GM12878 (cell line): ENCODE measurements at regions not wholly inside any gene's neighbourhood (a gene's known extent, or its start where the extent isn't known, plus 50 kb on each side); places are given as distances from the start of the nearest gene placed in this dataset.

ENCODE experiments used
- ATAC-seq: fragments of 200-7000 bp; cut with Tn5 transposase; 3 replicates; pipeline ENCODE4 v1.9.1; 2020; ENCODE audit warnings: mild to moderate bottlenecking, moderate library complexity
- BruUV-seq: library from RNA; stranded (reverse); fragments of 400-500 nt; replicated peaks from 2 replicates; lab custom pipeline; 2021; lab: Mats Ljungman, UMichigan
- CTCF ChIA-PET: fragments of 300-600 bp; sonication (Branson Sonifier 250); formaldehyde crosslinking; extraction: SDS; loops from one replicate; lab custom pipeline; 2021; ENCODE audit warnings: inconsistent platforms; lab: Yijun Ruan, JAX
- POLR2A ChIA-PET: fragments of 350-600 bp; formaldehyde crosslinking; extraction: SDS; loops from one replicate; lab custom pipeline; 2021; ENCODE audit warnings: inconsistent platforms; lab: Charles Lee
- RAD21 ChIA-PET: fragments of 300-600 bp; sonication (Branson Sonifier 250); formaldehyde crosslinking; loops from one replicate; lab custom pipeline; 2023; ENCODE audit warnings: antibody characterized with exemption; ENCODE audit not compliant: unreplicated experiment; lab: Charles Lee
- SMC1A ChIA-PET: fragments of 300-600 bp; sonication (Branson Sonifier 250); formaldehyde crosslinking; loops from one replicate; lab custom pipeline; 2023; ENCODE audit not compliant: unreplicated experiment, uncharacterized antibody; lab: Charles Lee
- DNase-seq: peaks from one replicate; pipeline ENCODE4 v3.0.0-alpha.2; 2011; ENCODE audit warnings: low read depth, low spot score
- FAIRE-seq: peaks from 3 replicates; lab custom pipeline; 2011; peaks lifted over from hg19 to GRCh38; lab: Jason Lieb, UNC
- H2AFZ ChIP-seq: 2 replicates; pipeline ENCODE4 v1.6.0; 2011; ENCODE audit warnings: low read depth, low read length, control low read depth; ENCODE audit not compliant: control insufficient read depth
- H3K27ac ChIP-seq: 2 replicates; pipeline ENCODE4 v1.5.1; 2011; ENCODE audit warnings: control low read depth; ENCODE audit not compliant: control insufficient read depth, insufficient read depth
- H3K27me3 ChIP-seq, 2 experiments: replicated peaks in 1 of 2; 2 replicates each; pipeline versions ENCODE4 v1.6.0 to v1.6.1; 2011; ENCODE audit warnings: low read length in 1 of 2; ENCODE audit not compliant: control insufficient read depth in 2 of 2, insufficient read depth in 2 of 2
- H3K36me3 ChIP-seq, 2 experiments: 2 replicates each; pipeline ENCODE4 v1.5.1; 2011; ENCODE audit warnings: low read length in 1 of 2; ENCODE audit not compliant: control insufficient read depth in 2 of 2, insufficient read depth in 2 of 2
- H3K4me1 ChIP-seq: 2 replicates; pipeline ENCODE4 v1.6.1; 2011; ENCODE audit warnings: mild to moderate bottlenecking, low read length, moderate library complexity, mixed read lengths; ENCODE audit not compliant: control insufficient read depth, insufficient read depth
- H3K4me2 ChIP-seq: 2 replicates; pipeline ENCODE4 v1.6.0; 2011; ENCODE audit warnings: control low read depth; ENCODE audit not compliant: control insufficient read depth, insufficient read depth
- H3K4me3 ChIP-seq: fragments of 200-600 bp; sonication (generic); 2 replicates; pipeline ENCODE4 v1.5.1; 2016
- H3K79me2 ChIP-seq: 2 replicates; pipeline ENCODE4 v1.6.0; 2011; ENCODE audit warnings: low read length; ENCODE audit not compliant: control insufficient read depth, insufficient read depth
- H3K9ac ChIP-seq: 2 replicates; pipeline ENCODE4 v1.8.0; 2011; ENCODE audit warnings: low read length, control low read depth, mixed read lengths; ENCODE audit not compliant: control insufficient read depth, insufficient read depth
- H3K9me3 ChIP-seq: replicated peaks from 3 replicates; pipeline ENCODE4 v1.5.1; 2011; ENCODE audit warnings: mild to moderate bottlenecking, low read length; ENCODE audit not compliant: control insufficient read depth, insufficient read depth
- H4K20me1 ChIP-seq: 2 replicates; pipeline ENCODE4 v1.6.0; 2011; ENCODE audit not compliant: control insufficient read depth, insufficient read depth
- BHLHE40 ChIP-seq, 2 experiments: fragments of 450-650 bp in 1 of 2; IDR thresholded peaks; 2 replicates each; pipeline ENCODE4 v1.6.1; 2011 to 2017; ENCODE audit warnings: low read depth in 2 of 2, borderline replicate concordance in 1 of 2, improper control_type of control experiment in 1 of 2, low read length in 1 of 2, mild to moderate bottlenecking in 1 of 2
- E4F1 ChIP-seq: fragments of 450-650 bp; IDR thresholded peaks from 2 replicates; pipeline ENCODE4 v1.6.1; 2018; ENCODE audit warnings: borderline replicate concordance, mild to moderate bottlenecking; ENCODE audit not compliant: partially characterized antibody
- HCFC1 ChIP-seq: fragments of 150-350 bp; IDR thresholded peaks from 2 replicates; pipeline ENCODE4 v1.6.1; 2014; ENCODE audit warnings: low read length
- HDGF ChIP-seq: fragments of 450-650 bp; IDR thresholded peaks from 2 replicates; pipeline ENCODE4 v1.6.1; 2016; ENCODE audit warnings: antibody characterized with exemption
- JUND ChIP-seq: IDR thresholded peaks from 2 replicates; pipeline ENCODE4 v1.6.1; 2012; ENCODE audit warnings: low read depth, mild to moderate bottlenecking, low read length, improper control_type of control experiment, moderate library complexity
- NFYB ChIP-seq: IDR thresholded peaks from 2 replicates; pipeline ENCODE4 v1.6.1; 2011; ENCODE audit warnings: low read depth, mild to moderate bottlenecking, low read length, improper control_type of control experiment, moderate library complexity; ENCODE audit not compliant: insufficient read depth
- PRDM15 ChIP-seq: fragments of 450-650 bp; formaldehyde crosslinking; IDR thresholded peaks from 2 replicates; pipeline ENCODE4 v1.4.0; 2020; ENCODE audit warnings: mild to moderate bottlenecking, moderate library complexity
- RELB ChIP-seq: fragments of 450-650 bp; IDR thresholded peaks from 2 replicates; pipeline ENCODE4 v1.6.1; 2017; ENCODE audit warnings: low read depth, mild to moderate bottlenecking, moderate library complexity
- SMAD1 ChIP-seq: fragments of 450-650 bp; IDR thresholded peaks from 2 replicates; pipeline ENCODE4 v1.6.1; 2018; ENCODE audit warnings: mild to moderate bottlenecking, low read depth; ENCODE audit not compliant: partially characterized antibody
- SMARCA5 ChIP-seq: fragments of 450-650 bp; IDR thresholded peaks from 2 replicates; pipeline ENCODE4 v1.6.1; 2017; ENCODE audit warnings: mild to moderate bottlenecking
- TCF3 ChIP-seq: IDR thresholded peaks from 2 replicates; pipeline ENCODE4 v1.6.1; 2012; ENCODE audit warnings: low read depth, mild to moderate bottlenecking, low read length, borderline replicate concordance; ENCODE audit not compliant: insufficient read depth
- ZZZ3 ChIP-seq: IDR thresholded peaks from 2 replicates; pipeline ENCODE4 v1.6.1; 2011; ENCODE audit warnings: low read depth; ENCODE audit not compliant: control insufficient read depth, insufficient read length
- WGBS: methylation state at CpG from one replicate; pipeline ENCODE4 v1.1.6; 2016; ENCODE audit warnings: low lambda C conversion rate; ENCODE audit not compliant: insufficient replicate concordance, insufficient coverage; ENCODE audit errors: missing lambda C conversion rate; 5-methylcytosine and 5-hydroxymethylcytosine counted together
- in situ Hi-C: fragments of 300-500 bp; cut with MboI; formaldehyde crosslinking; loops from 9 replicates; pipeline ENCODE4 v1.14.3; 2018; ENCODE audit warnings: mixed read lengths
- intact Hi-C: fragments of 100-400 bp; cut with micrococcal nuclease; formaldehyde crosslinking; loops from one replicate; pipeline ENCODE4 v1.14.2; 2022; ENCODE audit not compliant: unreplicated experiment

- TF ChIP-seq NFYB (no peak), BHLHE40 (IDR thresholded peaks at IDR 0.05; ENCODE audit: borderline replicate concordance in 1 of 2, low read depth in 2 of 2, low read length in 1 of 2) (no peak), SMAD1 (no peak), HCFC1 (no peak), SMARCA5 (no peak), ZZZ3 (no peak), RELB (no peak), HDGF (no peak)
Observed at GRCh38 chr1:226806988-226807387, 63.4 kb upstream of the PSEN2 start (continued).

- intact Hi-C loops (no loop called here), in situ Hi-C loops (loop anchor here (5.0 kb wide), 1 partner anchor 48 kb away; no protein-coding TSS in a partner anchor)
- Histone ChIP-seq H3K4me1 (no peaks in the 10 kb centered on the region), H2AFZ (no peak overlapping the region), H3K27ac (no peak overlapping the region), H4K20me1 (no peaks in the 10 kb centered on the region), H3K79me2 (no peaks in the 10 kb centered on the region), H3K4me3 (no peak overlapping the region), H3K27me3 (no peaks in the 10 kb centered on the region; a peak in 1 of 4 replicates), H3K4me2 (no peak overlapping the region), H3K9ac (no peak overlapping the region), H3K36me3 (no peaks in the 10 kb centered on the region), H3K9me3 (no peaks in the 10 kb centered on the region)
- ATAC-seq (no peak), FAIRE-seq (no peak), DNase-seq (no peak)
- RAD21 ChIA-PET = interaction anchor here (1.1 to 2.4 kb wide), 2 partner anchors 10 to 13 kb away, joined by 4 to 6 read pairs; no protein-coding TSS in a partner anchor
- BruUV-seq = no TSS peak
- 54% methylated on average over 12 of the region's 12 CpGs for WGBS
- SMC1A ChIA-PET = interaction anchor here (1.2 to 2.9 kb wide), 3 partner anchors 11 to 14 kb away, joined by 3 to 8 read pairs (median 4); no protein-coding TSS in a partner anchor
- POLR2A ChIA-PET = no interaction called here
- CTCF ChIA-PET = interaction anchor here (0.9 to 1.1 kb wide), 3 partner anchors 10 to 44 kb away, joined by 3 to 4 read pairs (median 4); no protein-coding TSS in a partner anchor
- TF ChIP-seq E4F1 (no peak), PRDM15 (CRISPR knock-in tag) (no peak), JUND (no peak), TCF3 (no peak)
Observed at GRCh38 chr1:226804907-226805759, 65.3 kb upstream of the PSEN2 start.
